ENCODE measurements at regions not wholly inside any gene's neighbourhood (a gene's known extent, or its start where the extent isn't known, plus 50 kb on each side); places are given as distances from the start of the nearest gene placed in this dataset.

DNA sequence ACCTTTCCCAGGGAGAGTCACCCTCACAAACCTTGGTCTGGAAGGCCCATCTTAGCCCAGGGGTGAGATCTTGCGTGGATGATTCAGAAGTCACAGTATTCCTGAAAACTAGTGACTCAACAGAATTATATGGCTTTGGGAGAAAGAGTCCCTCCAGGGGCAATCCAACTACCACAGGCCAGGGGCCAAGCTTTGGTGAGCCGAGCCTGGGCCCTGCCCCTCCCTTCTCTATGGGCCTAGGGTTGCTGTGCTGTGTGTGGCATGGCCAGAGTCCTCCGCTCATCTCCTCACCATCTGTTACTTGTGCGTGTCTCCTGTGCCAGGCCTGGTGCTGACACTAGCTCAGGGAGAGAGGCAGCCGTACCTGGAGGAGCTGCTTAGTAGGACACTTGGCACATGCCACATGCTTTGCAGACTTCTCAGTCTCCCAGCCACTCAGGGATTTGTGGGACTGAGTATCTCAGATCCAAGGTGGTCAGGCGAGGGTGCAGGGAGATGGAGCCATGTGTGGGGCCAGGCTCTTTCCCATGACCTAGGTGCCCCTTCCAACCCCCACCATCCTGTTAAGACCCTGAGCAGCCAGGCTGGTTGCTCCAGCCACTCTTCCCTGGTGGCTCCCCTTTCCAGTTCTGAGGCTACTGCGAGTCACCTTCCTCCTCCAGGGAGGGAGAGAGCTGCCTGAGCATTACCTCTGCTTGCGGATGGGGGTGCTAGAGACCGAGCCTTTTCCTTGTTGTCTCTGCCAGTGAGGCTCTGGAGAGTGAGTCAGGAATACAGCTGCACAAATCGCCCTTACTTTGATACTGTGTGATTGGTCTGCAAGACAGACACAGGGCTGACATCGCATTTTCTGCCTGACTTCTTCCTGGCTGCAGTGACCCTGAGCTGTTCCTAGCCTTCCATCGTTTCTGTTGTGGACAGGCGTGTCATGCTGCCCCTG, 94.1 kb downstream of the SLC25A47 start:
- Histone ChIP-seq H3K4me3 (ENCODE audit: insufficient read depth, low read depth, low read length) (no peak overlapping the region), H3K9me3 (ENCODE audit: control insufficient read depth, low read length) (no peaks in the 10 kb centered on the region), H3K27ac (ENCODE audit: insufficient read depth, low read depth, low read length, poor library complexity, severe bottlenecking) (no peak overlapping the region), H3K36me3 (ENCODE audit: control insufficient read depth, insufficient read depth, low read length) (no peaks in the 10 kb centered on the region), H3K27me3 (ENCODE audit: control insufficient read depth, insufficient read depth, low read length, poor library complexity, severe bottlenecking) (no peaks in the 10 kb centered on the region), H3K4me1 (ENCODE audit: control insufficient read depth, insufficient read depth, low read length) (peaks cover 3% of the 10 kb centered on the region)
- 58 to 60% methylated on average over 13 of the region's 13 CpGs for WGBS, 2 experiments

DNA sequence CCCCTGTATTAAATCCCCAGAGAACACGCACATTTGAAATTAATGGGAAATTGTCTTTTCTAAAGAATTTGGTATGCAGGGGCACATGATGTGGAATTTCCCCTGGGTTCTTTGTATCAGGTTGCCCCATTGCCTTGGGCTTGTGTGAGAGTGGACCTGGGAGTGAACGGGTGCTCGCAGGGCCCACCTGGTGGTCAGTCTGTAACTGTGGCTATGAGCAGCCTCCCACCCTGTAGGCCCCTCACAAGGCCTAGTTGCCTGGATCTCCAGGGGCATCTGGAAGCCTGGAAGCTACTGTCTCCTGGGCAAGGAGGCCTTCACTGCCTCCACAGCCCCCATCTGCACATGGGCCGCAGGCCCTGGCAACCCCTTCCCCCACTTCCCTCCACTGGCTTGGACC, 96.7 kb downstream of the SLC25A47 start:
- Histone ChIP-seq H3K4me1 (ENCODE audit: control insufficient read depth, insufficient read depth, low read length) (peaks cover 7% of the 10 kb centered on the region), H3K27me3 (ENCODE audit: control insufficient read depth, insufficient read depth, low read length, poor library complexity, severe bottlenecking) (no peaks in the 10 kb centered on the region), H3K9me3 (ENCODE audit: control insufficient read depth, low read length) (no peaks in the 10 kb centered on the region), H3K27ac (ENCODE audit: insufficient read depth, low read depth, low read length, poor library complexity, severe bottlenecking) (no peak overlapping the region), H3K36me3 (ENCODE audit: control insufficient read depth, insufficient read depth, low read length) (no peaks in the 10 kb centered on the region), H3K4me3 (ENCODE audit: insufficient read depth, low read depth, low read length) (no peak overlapping the region)
- WGBS, 2 experiments = 92 to 94% methylated on average over 4 of the region's 4 CpGs

- H3K27me3 ChIP-seq (ENCODE audit: control insufficient read depth, insufficient read depth, low read length, poor library complexity, severe bottlenecking) = no peaks in the 10 kb centered on the region
- 42 to 48% methylated on average over 2 of the region's 2 CpGs for WGBS, 2 experiments
- no peak overlapping the region for H3K27ac ChIP-seq (ENCODE audit: insufficient read depth, low read depth, low read length, poor library complexity, severe bottlenecking)
- peaks cover 20% of the 10 kb centered on the region for H3K4me1 ChIP-seq (ENCODE audit: control insufficient read depth, insufficient read depth, low read length)
- H3K9me3 ChIP-seq (ENCODE audit: control insufficient read depth, low read length) = no peaks in the 10 kb centered on the region
- H3K4me3 ChIP-seq (ENCODE audit: insufficient read depth, low read depth, low read length) = no peak overlapping the region
- no peaks in the 10 kb centered on the region for H3K36me3 ChIP-seq (ENCODE audit: control insufficient read depth, insufficient read depth, low read length)
Observed at GRCh38 chr14:100421756-100422470, 98.8 kb downstream of the SLC25A47 start.

DNA sequence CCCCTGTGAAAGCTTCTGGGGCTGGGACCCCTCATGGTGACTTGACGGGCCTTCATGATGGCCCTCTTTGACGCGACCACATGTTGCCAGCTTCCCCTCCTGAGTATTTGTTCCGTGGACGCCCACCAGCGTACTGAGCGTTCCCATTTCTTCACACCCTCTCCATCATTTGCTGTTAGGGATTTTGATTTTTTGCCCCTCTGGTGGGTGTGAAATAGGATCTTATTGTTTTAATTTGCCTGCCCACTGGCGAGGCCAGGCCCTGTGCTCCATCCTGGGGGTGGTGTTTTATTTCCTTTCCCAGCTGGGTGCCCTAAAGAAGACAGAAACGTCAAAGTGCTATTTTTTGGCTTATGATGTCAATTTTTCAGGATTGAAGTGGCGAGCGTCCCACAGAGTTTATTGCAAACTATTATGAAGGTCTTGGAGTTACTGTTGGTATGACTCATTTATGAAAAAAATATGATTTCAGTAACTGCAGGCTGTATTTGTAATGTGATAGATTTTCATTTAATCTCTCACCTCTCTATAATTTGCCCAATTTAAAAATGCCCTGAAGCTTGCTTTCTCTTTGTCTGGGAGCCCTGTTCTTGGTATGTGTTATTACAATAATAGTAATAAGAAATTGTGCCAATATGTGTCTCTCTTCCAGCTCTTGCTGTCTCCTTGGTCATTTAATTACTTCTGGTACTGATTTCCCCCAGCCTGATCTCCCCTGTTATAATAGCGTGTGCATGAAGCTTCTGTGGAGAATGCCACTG, 99.6 kb downstream of the SLC25A47 start:
- no peaks in the 10 kb centered on the region for H3K9me3 ChIP-seq (ENCODE audit: control insufficient read depth, low read length)
- H3K27me3 ChIP-seq (ENCODE audit: control insufficient read depth, insufficient read depth, low read length, poor library complexity, severe bottlenecking) = no peaks in the 10 kb centered on the region
- WGBS, 2 experiments = 90 to 91% methylated on average over 10 to 12 of the region's 12 CpGs
- no peaks in the 10 kb centered on the region for H3K36me3 ChIP-seq (ENCODE audit: control insufficient read depth, insufficient read depth, low read length)
- H3K4me3 ChIP-seq (ENCODE audit: insufficient read depth, low read depth, low read length) = no peak overlapping the region
- no peak overlapping the region for H3K27ac ChIP-seq (ENCODE audit: insufficient read depth, low read depth, low read length, poor library complexity, severe bottlenecking)
- peaks cover 18% of the 10 kb centered on the region for H3K4me1 ChIP-seq (ENCODE audit: control insufficient read depth, insufficient read depth, low read length)

- no peaks in the 10 kb centered on the region for H3K36me3 ChIP-seq (ENCODE audit: control insufficient read depth, insufficient read depth, low read length)
- WGBS, 2 experiments = 95 to 96% methylated on average over 13 of the region's 13 CpGs
- H3K4me1 ChIP-seq (ENCODE audit: control insufficient read depth, insufficient read depth, low read length) = peaks cover 17% of the 10 kb centered on the region
- H3K27ac ChIP-seq (ENCODE audit: insufficient read depth, low read depth, low read length, poor library complexity, severe bottlenecking) = no peak overlapping the region
- H3K27me3 ChIP-seq (ENCODE audit: control insufficient read depth, insufficient read depth, low read length, poor library complexity, severe bottlenecking) = no peaks in the 10 kb centered on the region
- H3K4me3 ChIP-seq (ENCODE audit: insufficient read depth, low read depth, low read length) = no peak overlapping the region
- H3K9me3 ChIP-seq (ENCODE audit: control insufficient read depth, low read length) = no peaks in the 10 kb centered on the region
Observed at GRCh38 chr14:100423317-100424010, 100.3 kb downstream of the SLC25A47 start.

DNA sequence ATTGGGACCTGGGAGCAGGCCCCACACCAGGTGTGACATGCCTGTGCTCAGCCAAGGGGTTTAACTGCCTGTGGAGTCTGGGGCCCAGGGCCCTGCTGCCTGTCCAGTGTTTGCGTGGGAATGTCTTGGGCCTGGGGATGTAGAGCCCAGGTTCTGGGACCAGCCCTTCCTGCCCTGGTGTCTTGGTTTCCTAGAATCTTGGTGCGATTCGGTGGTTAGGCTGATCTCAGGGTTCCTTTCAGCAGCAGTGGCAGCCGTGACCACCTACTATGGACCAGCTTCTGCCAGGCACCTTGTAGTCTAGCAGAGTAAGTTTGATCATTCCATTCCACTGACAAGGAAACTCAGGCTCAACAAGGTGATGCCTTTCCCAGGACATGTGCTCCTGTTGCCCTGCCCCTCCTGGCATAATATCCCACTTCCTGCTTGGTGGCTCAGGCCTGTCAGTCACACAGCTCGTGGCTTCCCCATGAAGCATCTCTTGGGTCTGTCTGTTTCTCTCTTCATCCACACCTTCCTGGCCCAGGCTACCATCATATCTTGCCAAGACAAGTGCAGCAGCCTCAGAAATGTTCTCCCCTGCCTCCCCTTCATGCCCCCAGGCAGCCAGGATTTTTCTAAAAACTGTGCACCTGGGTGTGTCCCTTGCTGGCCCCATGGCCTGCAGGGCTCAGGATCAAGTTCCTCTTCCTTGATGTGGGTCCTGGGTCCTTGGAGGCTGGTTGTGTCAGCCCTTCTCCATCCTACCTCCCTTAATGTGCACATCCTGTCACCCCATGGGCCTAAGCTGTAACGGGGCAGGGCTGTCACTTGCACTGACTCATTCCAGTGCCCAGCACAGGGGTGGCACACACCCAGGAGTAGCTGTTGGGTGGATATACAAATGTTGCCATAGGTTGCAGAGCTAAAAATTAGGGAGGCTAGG, 101.6 kb downstream of the SLC25A47 start:
- Histone ChIP-seq H3K27ac (ENCODE audit: insufficient read depth, low read depth, low read length, poor library complexity, severe bottlenecking) (no peak overlapping the region), H3K4me1 (ENCODE audit: control insufficient read depth, insufficient read depth, low read length) (peaks cover 17% of the 10 kb centered on the region), H3K27me3 (ENCODE audit: control insufficient read depth, insufficient read depth, low read length, poor library complexity, severe bottlenecking) (no peaks in the 10 kb centered on the region), H3K36me3 (ENCODE audit: control insufficient read depth, insufficient read depth, low read length) (no peaks in the 10 kb centered on the region), H3K9me3 (ENCODE audit: control insufficient read depth, low read length) (no peaks in the 10 kb centered on the region), H3K4me3 (ENCODE audit: insufficient read depth, low read depth, low read length) (no peak overlapping the region)
- 92 to 93% methylated on average over 6 of the region's 6 CpGs for WGBS, 2 experiments

DNA sequence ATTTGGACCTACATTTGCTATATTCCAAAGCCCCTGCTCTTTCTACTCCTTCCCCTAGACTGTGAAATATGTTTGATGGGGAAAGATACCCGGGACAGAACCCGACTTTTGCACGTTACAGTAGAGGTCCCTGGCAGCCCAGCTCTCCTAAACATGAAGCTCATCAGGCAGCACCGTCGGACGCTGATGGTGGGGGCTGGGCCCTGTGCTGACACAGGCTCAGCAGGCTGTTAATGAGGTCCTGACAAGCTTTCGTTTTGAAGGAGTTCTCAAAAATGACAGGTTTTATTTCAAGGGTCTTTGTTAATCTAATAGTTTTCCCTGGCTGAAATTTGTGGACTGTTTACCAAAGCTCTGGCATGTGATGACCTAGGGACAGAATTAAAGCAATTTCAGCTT, 102.3 kb downstream of the SLC25A47 start:
- H3K27ac ChIP-seq (ENCODE audit: insufficient read depth, low read depth, low read length, poor library complexity, severe bottlenecking) = no peak overlapping the region

DNA sequence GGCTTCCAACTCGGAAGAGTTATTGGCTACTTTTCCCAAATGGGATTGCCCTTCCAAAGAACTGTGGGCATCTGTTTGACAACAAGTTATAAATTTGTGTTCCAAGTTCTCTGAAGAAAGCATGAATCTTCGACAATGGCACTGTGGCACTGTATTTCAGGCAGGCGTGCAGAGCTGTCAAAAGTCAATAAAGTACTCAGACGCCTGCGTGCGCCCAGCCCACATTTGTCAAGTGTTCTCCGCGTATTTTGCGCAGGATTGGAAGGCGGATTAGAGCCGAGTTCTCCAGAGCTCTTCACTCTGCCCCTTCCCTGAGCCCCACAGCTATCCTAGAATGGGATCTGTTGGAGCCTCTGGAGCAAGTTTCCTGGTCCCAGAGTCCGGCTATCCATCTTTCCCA, 103.2 kb downstream of the SLC25A47 start:
- no peaks in the 10 kb centered on the region for H3K36me3 ChIP-seq (ENCODE audit: control insufficient read depth, insufficient read depth, low read length)
- H3K4me3 ChIP-seq (ENCODE audit: insufficient read depth, low read depth, low read length) = no peak overlapping the region
- WGBS, 2 experiments = 93 to 95% methylated on average over 12 of the region's 12 CpGs
- no peaks in the 10 kb centered on the region for H3K27me3 ChIP-seq (ENCODE audit: control insufficient read depth, insufficient read depth, low read length, poor library complexity, severe bottlenecking)
- H3K4me1 ChIP-seq (ENCODE audit: control insufficient read depth, insufficient read depth, low read length) = peaks cover 17% of the 10 kb centered on the region
- H3K9me3 ChIP-seq (ENCODE audit: control insufficient read depth, low read length) = no peaks in the 10 kb centered on the region
- H3K27ac ChIP-seq (ENCODE audit: insufficient read depth, low read depth, low read length, poor library complexity, severe bottlenecking) = no peak overlapping the region

More for the DNA sequence above, 102.3 kb downstream of the SLC25A47 start:
- Histone ChIP-seq H3K4me3 (ENCODE audit: insufficient read depth, low read depth, low read length) (no peak overlapping the region), H3K9me3 (ENCODE audit: control insufficient read depth, low read length) (no peaks in the 10 kb centered on the region), H3K36me3 (ENCODE audit: control insufficient read depth, insufficient read depth, low read length) (no peaks in the 10 kb centered on the region), H3K27me3 (ENCODE audit: control insufficient read depth, insufficient read depth, low read length, poor library complexity, severe bottlenecking) (no peaks in the 10 kb centered on the region), H3K4me1 (ENCODE audit: control insufficient read depth, insufficient read depth, low read length) (peaks cover 17% of the 10 kb centered on the region)
- 32 to 46% methylated on average over 7 of the region's 7 CpGs for WGBS, 2 experiments

- Histone ChIP-seq H3K9me3 (ENCODE audit: control insufficient read depth, low read length) (no peaks in the 10 kb centered on the region), H3K27me3 (ENCODE audit: control insufficient read depth, insufficient read depth, low read length, poor library complexity, severe bottlenecking) (no peaks in the 10 kb centered on the region), H3K27ac (ENCODE audit: insufficient read depth, low read depth, low read length, poor library complexity, severe bottlenecking) (no peak overlapping the region), H3K4me1 (ENCODE audit: control insufficient read depth, insufficient read depth, low read length) (peaks cover 17% of the 10 kb centered on the region), H3K4me3 (ENCODE audit: insufficient read depth, low read depth, low read length) (no peak overlapping the region), H3K36me3 (ENCODE audit: control insufficient read depth, insufficient read depth, low read length) (no peaks in the 10 kb centered on the region)
- 91% methylated on average over 6 of the region's 6 CpGs for WGBS, 2 experiments
Observed at GRCh38 chr14:100427166-100427565, 104.0 kb downstream of the SLC25A47 start.
